ENCODE measurements at regions not wholly inside any gene's neighbourhood (a gene's known extent, or its start where the extent isn't known, plus 50 kb on each side); places are given as distances from the start of the nearest gene placed in this dataset.
A peak's percentile ranks its signal among the peaks of the same experiment; 100 is the strongest.

DNA sequence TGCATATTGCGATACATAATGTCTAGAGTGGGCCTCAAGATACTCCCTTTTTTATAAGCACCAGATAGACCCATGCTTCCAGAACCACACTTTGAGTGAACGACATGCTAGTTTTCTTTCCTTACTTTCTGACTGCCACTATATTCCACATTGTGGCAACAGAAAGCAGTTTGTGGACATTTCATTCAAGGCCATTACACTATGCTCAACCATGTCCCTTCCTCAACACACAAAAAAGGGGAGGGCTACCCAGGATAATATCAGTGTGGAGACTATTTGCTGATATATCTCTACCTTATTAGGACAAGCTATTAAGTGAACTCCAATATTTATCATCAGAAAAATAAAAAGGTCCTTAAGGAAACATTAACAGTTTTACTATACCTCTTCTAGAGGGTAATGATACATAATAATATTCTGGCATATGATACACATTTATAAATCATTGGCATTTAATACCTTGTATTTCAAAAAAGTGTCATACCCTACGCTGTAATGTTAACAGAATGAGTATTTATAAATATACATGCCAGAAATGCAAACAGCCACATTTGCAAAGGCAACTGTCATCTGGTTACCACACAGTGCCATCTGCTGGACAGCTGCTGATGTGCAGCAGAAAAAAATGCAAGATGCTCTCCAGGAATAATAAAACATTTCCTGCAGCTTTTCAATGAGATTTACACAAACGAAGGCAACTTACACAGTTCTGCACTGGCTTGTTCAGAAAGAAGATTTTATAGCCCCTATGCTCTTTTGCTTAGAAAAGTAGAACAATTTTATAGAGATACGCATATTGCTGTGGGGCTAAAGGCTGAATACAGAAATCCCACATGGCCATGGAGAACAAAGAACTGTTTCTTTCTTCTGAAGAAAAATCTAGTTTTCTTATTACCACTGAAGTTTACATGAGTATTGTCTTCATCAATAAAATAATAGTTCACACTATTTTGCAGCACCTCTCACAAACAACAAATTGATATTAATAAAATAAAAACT is 182.2 kb upstream of the GRIP1 start:
- TF ChIP-seq, protein P1, sequence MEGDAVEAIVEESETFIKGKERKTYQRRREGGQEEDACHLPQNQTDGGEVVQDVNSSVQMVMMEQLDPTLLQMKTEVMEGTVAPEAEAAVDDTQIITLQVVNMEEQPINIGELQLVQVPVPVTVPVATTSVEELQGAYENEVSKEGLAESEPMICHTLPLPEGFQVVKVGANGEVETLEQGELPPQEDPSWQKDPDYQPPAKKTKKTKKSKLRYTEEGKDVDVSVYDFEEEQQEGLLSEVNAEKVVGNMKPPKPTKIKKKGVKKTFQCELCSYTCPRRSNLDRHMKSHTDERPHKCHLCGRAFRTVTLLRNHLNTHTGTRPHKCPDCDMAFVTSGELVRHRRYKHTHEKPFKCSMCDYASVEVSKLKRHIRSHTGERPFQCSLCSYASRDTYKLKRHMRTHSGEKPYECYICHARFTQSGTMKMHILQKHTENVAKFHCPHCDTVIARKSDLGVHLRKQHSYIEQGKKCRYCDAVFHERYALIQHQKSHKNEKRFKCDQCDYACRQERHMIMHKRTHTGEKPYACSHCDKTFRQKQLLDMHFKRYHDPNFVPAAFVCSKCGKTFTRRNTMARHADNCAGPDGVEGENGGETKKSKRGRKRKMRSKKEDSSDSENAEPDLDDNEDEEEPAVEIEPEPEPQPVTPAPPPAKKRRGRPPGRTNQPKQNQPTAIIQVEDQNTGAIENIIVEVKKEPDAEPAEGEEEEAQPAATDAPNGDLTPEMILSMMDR (IDR thresholded peaks at IDR 0.05; ENCODE audit: borderline replicate concordance), result peak; percentile 89
- peak; percentile 33 for DNase-seq
- intact Hi-C loops (cut with micrococcal nuclease), result loop anchor here (5.0 kb wide), 1 partner anchor 174 kb away; no protein-coding TSS in a partner anchor

DNA sequence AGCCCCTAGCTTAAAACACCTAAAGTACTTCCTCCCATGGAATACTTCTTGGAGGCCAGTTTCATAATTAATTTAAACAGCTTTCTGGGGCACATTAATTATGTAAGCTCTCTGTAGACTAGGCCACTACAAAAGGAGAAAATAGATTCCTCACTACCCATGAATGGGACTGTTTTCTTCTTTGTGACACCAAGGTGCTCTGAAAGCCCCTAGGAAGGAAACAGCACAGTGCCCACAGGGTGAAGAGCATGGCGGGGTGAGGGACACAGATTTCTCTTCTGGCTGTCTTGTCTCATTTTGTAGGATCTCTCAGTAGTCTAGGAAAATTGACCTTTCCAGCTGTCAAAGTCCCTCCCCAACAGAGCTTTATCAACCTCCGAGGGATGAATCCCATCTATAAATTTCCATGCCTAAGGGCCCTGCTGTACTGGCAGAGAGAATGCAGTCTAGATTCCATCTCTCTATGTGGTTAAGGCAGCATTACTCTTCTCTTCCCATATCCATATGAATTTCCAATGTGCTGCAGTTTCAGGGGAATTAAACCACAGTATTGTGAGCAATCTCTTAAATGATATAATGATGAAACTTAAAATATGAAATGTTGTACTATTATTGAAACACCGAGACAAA is 183.6 kb upstream of the GRIP1 start:
- TF ChIP-seq, protein P1 (IDR thresholded peaks at IDR 0.05; ENCODE audit: borderline replicate concordance), result no peak
- H3K4me1 ChIP-seq, result no peaks in the 10 kb centered on the region
- intact Hi-C loops (cut with micrococcal nuclease), result loop anchor here (5.0 kb wide), 1 partner anchor 175 kb away; no protein-coding TSS in a partner anchor

More for the DNA sequence above, 182.2 kb upstream of the GRIP1 start:
- Histone ChIP-seq H3K27me3 (ENCODE audit: low read depth) (peaks cover 9% of the 10 kb centered on the region), H3K36me3 (no peaks in the 10 kb centered on the region), H3K9me3 (replicated peaks) (no peaks in the 10 kb centered on the region), H3K27ac (replicated peaks) (no peak overlapping the region), H3K4me3 (no peak overlapping the region), H3K4me1 (no peaks in the 10 kb centered on the region)

DNA sequence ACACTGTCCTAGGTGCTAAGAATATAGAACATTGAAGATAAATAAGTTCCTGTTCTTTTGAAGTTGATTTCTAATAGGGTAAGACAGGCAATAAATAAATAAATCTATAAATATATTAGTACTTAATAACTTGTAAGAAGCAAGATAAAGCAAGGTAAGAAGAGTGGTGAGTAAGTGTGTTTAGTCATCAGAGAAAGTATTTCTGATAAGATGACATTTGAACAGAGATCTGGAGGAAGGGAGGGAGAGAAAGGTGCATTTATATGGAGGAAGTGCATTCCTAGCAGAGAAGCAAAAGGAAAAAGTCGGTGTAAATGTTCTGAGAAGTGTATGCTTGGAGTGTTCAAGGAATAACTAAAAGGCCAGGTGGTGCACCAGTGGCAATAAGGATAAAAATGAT is 184.4 kb upstream of the GRIP1 start:
- Histone ChIP-seq H3K9me3 (replicated peaks) (no peaks in the 10 kb centered on the region), H3K4me1 (no peaks in the 10 kb centered on the region), H3K27ac (replicated peaks) (no peak overlapping the region), H3K4me3 (no peak overlapping the region), H3K36me3 (no peaks in the 10 kb centered on the region), H3K27me3 (ENCODE audit: low read depth) (peaks cover 18% of the 10 kb centered on the region)
- intact Hi-C loops (cut with micrococcal nuclease), result loop anchor here (5.0 kb wide), 1 partner anchor 176 kb away; no protein-coding TSS in a partner anchor
- TF ChIP-seq, protein P1 (IDR thresholded peaks at IDR 0.05; ENCODE audit: borderline replicate concordance), result no peak
- no peak for DNase-seq

More for the DNA sequence above, 183.6 kb upstream of the GRIP1 start:
- H3K4me3 ChIP-seq, result no peak overlapping the region
- no peak for DNase-seq
- H3K36me3 ChIP-seq, result no peaks in the 10 kb centered on the region
- H3K27ac ChIP-seq (replicated peaks), result no peak overlapping the region
- no peaks in the 10 kb centered on the region for H3K9me3 ChIP-seq (replicated peaks)
- H3K27me3 ChIP-seq (ENCODE audit: low read depth), result peaks cover 18% of the 10 kb centered on the region

DNA sequence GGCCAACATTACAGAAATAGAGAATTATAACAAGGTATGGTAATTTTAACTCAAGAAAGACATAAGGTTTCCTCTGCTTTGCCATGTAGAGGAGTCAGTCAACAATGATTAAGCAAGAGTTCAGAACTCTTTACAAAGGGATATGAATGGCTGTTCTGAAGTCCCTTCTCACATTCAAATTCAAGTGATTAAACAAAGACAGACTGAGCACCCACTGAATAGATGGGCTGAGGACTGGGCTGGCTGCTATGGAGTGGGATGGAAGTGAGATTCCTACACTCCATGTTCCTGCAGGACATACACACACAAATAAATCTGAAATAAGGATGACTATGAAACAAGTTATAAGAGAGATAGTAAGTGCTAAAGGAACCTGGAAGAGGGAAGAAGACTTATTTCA is 199.0 kb upstream of the GRIP1 start:
- peaks cover 2% of the 10 kb centered on the region for H3K27me3 ChIP-seq (ENCODE audit: low read depth)
- intact Hi-C loops (cut with micrococcal nuclease), result no loop called here
- no peak for DNase-seq

DNA sequence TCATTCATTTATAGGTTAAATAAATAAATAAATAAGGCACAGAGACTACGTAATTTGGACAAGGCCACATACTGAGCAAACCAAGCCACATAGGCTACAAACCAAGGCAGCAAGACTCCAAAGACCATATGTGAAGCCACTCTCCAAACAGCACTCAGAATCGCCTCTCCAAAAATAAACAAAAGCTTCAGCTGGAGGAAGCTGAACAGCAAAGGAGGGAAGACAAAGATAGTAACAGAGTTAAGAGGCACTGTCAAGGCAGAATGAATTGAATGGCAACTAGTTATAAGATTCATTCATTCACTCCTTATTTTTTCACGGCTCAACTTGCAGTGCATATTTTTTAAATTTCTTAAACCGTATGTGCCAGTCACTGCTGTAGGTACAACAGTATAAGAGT is 200.5 kb upstream of the GRIP1 start:
- Histone ChIP-seq H3K9me3 (replicated peaks) (no peaks in the 10 kb centered on the region), H3K36me3 (no peaks in the 10 kb centered on the region), H3K27ac (replicated peaks) (no peak overlapping the region), H3K27me3 (ENCODE audit: low read depth) (peaks cover 13% of the 10 kb centered on the region), H3K4me1 (no peaks in the 10 kb centered on the region), H3K4me3 (no peak overlapping the region)
- no peak for DNase-seq
- intact Hi-C loops (cut with micrococcal nuclease), result no loop called here
- TF ChIP-seq, protein P1 (IDR thresholded peaks at IDR 0.05; ENCODE audit: borderline replicate concordance), result no peak

More for the DNA sequence above, 199.0 kb upstream of the GRIP1 start:
- H3K27ac ChIP-seq (replicated peaks), result no peak overlapping the region
- no peaks in the 10 kb centered on the region for H3K4me1 ChIP-seq
- H3K9me3 ChIP-seq (replicated peaks), result no peaks in the 10 kb centered on the region
- TF ChIP-seq, protein P1 (IDR thresholded peaks at IDR 0.05; ENCODE audit: borderline replicate concordance), result no peak
- H3K4me3 ChIP-seq, result no peak overlapping the region
- H3K36me3 ChIP-seq, result no peaks in the 10 kb centered on the region

All from left ventricle myocardium inferior (tissue), 1 donor.